ENCODE measurements at regions not wholly inside any gene's neighbourhood (a gene's known extent, or its start where the extent isn't known, plus 50 kb on each side); places are given as distances from the start of the nearest gene placed in this dataset.

DNA sequence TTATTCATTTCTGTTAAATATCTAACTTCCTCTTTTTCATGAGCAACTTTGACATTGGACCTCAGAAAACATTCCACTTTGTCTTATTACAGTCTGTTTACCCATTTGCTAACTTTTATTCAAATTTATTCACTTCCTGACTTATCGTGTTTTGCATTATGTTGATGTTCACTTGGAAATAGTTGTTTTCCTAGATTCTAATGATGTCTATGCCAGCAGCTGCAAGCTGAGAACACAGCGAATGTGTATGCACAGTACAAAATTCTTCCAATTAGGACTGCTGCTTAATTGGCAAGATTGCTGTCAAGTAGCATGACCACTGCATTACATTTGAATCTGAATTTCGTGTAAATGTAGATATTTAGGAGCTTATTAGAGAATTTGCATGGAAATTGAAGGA, 61.5 kb upstream of the GRIA4 start:
- TF ChIP-seq, protein P1, sequence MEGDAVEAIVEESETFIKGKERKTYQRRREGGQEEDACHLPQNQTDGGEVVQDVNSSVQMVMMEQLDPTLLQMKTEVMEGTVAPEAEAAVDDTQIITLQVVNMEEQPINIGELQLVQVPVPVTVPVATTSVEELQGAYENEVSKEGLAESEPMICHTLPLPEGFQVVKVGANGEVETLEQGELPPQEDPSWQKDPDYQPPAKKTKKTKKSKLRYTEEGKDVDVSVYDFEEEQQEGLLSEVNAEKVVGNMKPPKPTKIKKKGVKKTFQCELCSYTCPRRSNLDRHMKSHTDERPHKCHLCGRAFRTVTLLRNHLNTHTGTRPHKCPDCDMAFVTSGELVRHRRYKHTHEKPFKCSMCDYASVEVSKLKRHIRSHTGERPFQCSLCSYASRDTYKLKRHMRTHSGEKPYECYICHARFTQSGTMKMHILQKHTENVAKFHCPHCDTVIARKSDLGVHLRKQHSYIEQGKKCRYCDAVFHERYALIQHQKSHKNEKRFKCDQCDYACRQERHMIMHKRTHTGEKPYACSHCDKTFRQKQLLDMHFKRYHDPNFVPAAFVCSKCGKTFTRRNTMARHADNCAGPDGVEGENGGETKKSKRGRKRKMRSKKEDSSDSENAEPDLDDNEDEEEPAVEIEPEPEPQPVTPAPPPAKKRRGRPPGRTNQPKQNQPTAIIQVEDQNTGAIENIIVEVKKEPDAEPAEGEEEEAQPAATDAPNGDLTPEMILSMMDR (IDR thresholded peaks at IDR 0.05) = no peak
- TF ChIP-seq SIN3A (IDR thresholded peaks at IDR 0.05; ENCODE audit: borderline replicate concordance, insufficient read depth, low read depth, low read length) (no peak), POLR2AphosphoS5 (IDR thresholded peaks at IDR 0.05; ENCODE audit: low read depth, low read length) (no peak), TCF7L2 (IDR thresholded peaks at IDR 0.05; ENCODE audit: low read depth, low read length) (no peak)
- TF ChIP-seq, protein P2, sequence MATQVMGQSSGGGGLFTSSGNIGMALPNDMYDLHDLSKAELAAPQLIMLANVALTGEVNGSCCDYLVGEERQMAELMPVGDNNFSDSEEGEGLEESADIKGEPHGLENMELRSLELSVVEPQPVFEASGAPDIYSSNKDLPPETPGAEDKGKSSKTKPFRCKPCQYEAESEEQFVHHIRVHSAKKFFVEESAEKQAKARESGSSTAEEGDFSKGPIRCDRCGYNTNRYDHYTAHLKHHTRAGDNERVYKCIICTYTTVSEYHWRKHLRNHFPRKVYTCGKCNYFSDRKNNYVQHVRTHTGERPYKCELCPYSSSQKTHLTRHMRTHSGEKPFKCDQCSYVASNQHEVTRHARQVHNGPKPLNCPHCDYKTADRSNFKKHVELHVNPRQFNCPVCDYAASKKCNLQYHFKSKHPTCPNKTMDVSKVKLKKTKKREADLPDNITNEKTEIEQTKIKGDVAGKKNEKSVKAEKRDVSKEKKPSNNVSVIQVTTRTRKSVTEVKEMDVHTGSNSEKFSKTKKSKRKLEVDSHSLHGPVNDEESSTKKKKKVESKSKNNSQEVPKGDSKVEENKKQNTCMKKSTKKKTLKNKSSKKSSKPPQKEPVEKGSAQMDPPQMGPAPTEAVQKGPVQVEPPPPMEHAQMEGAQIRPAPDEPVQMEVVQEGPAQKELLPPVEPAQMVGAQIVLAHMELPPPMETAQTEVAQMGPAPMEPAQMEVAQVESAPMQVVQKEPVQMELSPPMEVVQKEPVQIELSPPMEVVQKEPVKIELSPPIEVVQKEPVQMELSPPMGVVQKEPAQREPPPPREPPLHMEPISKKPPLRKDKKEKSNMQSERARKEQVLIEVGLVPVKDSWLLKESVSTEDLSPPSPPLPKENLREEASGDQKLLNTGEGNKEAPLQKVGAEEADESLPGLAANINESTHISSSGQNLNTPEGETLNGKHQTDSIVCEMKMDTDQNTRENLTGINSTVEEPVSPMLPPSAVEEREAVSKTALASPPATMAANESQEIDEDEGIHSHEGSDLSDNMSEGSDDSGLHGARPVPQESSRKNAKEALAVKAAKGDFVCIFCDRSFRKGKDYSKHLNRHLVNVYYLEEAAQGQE (IDR thresholded peaks at IDR 0.05; ENCODE audit: insufficient read depth in 1 of 2, low read depth in 2 of 2, low read length in 1 of 2) = no peak
